Immature natural killer cell (primary cell): ENCODE measurements at regions not wholly inside any gene's neighbourhood (a gene's known extent, or its start where the extent isn't known, plus 50 kb on each side); places are given as distances from the start of the nearest gene placed in this dataset.
"Not testable (repeated sequence)": the region's sequence is repeated elsewhere in the genome, so short reads cannot be mapped to it uniquely, and the experiment has no call there.

Source experiments
- DNase-seq, 3 donors: peaks; one replicate each; pipeline ENCODE4 v3.0.0; 2022; ENCODE audit warnings: mixed read lengths in 1 of 3
- H3K27ac Mint-ChIP-seq, 6 donors: one replicate each; pipeline ENCODE4 v1.8.0; 2020; ENCODE audit warnings: mixed read lengths in 6 of 6, mild to moderate bottlenecking in 5 of 6, inconsistent platforms in 4 of 6, moderate library complexity in 3 of 6
- H3K27me3 Mint-ChIP-seq, 3 donors: one replicate each; pipeline ENCODE4 v1.8.0; 2020 to 2021; ENCODE audit warnings: low read depth in 3 of 3, mild to moderate bottlenecking in 3 of 3, mixed read lengths in 3 of 3, moderate library complexity in 3 of 3, inconsistent platforms in 1 of 3
- H3K36me3 Mint-ChIP-seq, 3 donors: one replicate each; pipeline ENCODE4 v1.8.0; 2020; ENCODE audit warnings: mixed read lengths in 3 of 3, inconsistent platforms in 2 of 3, mild to moderate bottlenecking in 2 of 3
- H3K4me1 Mint-ChIP-seq, 2 donors: one replicate each; pipeline ENCODE4 v1.8.0; 2020; ENCODE audit warnings: inconsistent platforms in 2 of 2, mild to moderate bottlenecking in 2 of 2, mixed read lengths in 2 of 2, moderate library complexity in 1 of 2
- H3K4me3 Mint-ChIP-seq, 5 donors: one replicate each; pipeline ENCODE4 v1.8.0; 2020; ENCODE audit warnings: mild to moderate bottlenecking in 5 of 5, mixed read lengths in 5 of 5, inconsistent platforms in 3 of 5, moderate library complexity in 3 of 5
- H3K9me3 Mint-ChIP-seq, 6 donors: one replicate each; pipeline ENCODE4 v1.8.0; 2020; ENCODE audit warnings: mild to moderate bottlenecking in 6 of 6, mixed read lengths in 6 of 6, inconsistent platforms in 4 of 6, moderate library complexity in 3 of 6

DNA sequence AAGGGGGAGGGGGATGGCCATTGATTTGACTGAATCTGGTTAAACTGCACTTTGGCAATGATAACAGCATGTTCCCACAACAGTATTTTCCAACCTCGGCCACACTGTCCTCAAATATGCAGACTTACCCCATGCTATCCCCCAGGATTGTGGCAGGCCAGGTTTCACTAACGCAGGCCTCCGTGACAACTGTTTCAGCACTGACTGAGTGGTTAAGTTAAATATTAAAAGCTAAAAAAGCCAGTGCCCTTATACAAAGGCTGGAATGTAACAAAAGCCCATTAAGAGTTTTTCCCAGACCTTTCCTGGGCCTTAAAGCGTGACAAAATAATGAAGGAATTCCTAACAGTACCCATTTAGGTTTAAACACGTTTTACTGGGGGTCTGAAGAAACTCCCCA, 202.9 kb downstream of the USP25 start:
- peaks cover 0 to 4% (median 0%) of the 10 kb centered on the region in 3 donors for H3K27me3 Mint-ChIP-seq
- no peaks in the 10 kb centered on the region for H3K4me1 Mint-ChIP-seq
- H3K36me3 Mint-ChIP-seq: no peaks in the 10 kb centered on the region
- DNase-seq: no peak
- H3K4me3 Mint-ChIP-seq: no peak overlapping the region
- H3K27ac Mint-ChIP-seq: no peak overlapping the region
- H3K9me3 Mint-ChIP-seq: peaks cover 0 to 7% (median 0%) of the 10 kb centered on the region in 6 donors

DNA sequence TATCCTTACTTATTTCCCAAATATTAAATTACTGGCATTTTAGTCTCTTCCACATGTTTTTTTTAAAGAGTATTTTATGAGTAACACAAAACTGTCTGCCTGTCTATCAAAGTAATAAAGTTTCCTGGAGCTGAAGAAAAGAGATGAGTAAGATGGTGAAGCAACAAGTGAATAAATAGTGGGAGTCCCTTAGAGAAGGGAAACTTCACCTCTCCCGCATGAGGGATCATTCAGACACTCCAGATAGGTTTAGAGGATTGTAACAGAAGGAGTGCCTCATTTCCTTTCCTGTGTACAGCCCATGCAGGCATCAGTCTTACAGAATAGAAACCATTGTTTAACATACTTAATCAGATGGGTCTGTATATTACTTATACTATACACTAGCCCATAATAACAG, 205.7 kb downstream of the USP25 start:
- Mint-ChIP-seq H3K4me3 (no peak overlapping the region), H3K27me3 (no peaks in the 10 kb centered on the region), H3K27ac (no peak overlapping the region), H3K4me1 (no peaks in the 10 kb centered on the region), H3K36me3 (no peaks in the 10 kb centered on the region), H3K9me3 (peaks cover 0 to 7% (median 0%) of the 10 kb centered on the region in 6 donors)
- DNase-seq: no peak

DNA sequence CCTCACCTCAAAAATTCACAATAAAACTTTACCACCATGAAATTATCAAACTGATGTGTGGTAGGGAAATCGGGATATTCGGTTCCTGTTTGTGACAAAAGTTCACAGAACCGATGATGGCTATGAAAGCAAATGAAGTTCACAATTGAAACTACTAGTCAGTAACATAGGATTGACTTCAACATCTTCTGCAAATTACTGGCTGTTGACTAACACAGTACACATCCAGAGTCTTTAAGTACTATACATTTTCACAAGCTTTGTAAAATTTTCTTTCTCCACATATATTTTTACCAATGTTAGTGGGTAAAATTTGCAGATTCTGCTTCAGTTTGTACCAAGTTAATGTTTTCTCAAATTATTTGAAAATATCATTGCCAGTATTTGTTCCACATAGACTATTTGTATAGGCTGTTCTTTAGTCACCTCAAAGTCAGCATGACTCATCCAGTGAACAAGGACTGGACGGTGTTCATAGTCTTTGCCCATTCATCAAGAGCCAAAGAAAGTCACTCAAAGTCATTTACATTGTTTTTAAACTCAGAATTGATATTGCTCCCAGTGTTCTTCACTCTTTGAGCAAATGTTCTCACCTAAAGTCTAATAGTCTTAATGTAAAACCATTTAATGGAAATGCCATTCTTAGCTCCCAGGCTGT, 213.4 kb downstream of the USP25 start:
- no peak for DNase-seq
- H3K36me3 Mint-ChIP-seq: no peaks in the 10 kb centered on the region
- H3K4me1 Mint-ChIP-seq: no peaks in the 10 kb centered on the region
- no peak overlapping the region for H3K27ac Mint-ChIP-seq
- no peak overlapping the region for H3K4me3 Mint-ChIP-seq
- no peaks in the 10 kb centered on the region for H3K27me3 Mint-ChIP-seq
- H3K9me3 Mint-ChIP-seq: peaks cover 0 to 3% (median 0%) of the 10 kb centered on the region in 6 donors

DNA sequence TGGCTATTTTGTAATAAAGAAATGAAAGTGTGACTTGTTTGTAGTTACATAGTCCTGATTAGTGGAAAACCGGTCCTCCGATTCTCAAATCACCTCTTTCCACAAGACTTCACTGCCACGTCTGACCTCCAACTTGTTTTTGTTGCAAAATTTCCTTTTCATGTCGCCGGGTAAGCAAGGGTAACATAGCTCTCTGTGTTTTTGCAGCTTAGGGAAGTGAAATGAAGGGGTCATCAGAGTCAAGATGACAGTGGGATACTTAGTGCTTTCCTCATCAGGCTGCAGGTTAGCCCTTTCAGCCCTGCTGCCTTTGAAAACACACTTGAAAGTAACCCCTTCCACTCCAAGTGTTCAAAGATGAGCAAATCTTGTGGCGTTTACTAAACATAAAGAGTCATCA, 217.9 kb downstream of the USP25 start:
- Mint-ChIP-seq H3K36me3 (peaks cover 2 to 6% (median 4%) of the 10 kb centered on the region in 3 donors), H3K27me3 (peaks cover 0 to 4% (median 3%) of the 10 kb centered on the region in 3 donors), H3K27ac (no peak overlapping the region), H3K4me1 (no peaks in the 10 kb centered on the region), H3K9me3 (peaks cover 10 to 30% (median 16%) of the 10 kb centered on the region in 6 donors), H3K4me3 (no peak overlapping the region)
- no peak for DNase-seq

DNA sequence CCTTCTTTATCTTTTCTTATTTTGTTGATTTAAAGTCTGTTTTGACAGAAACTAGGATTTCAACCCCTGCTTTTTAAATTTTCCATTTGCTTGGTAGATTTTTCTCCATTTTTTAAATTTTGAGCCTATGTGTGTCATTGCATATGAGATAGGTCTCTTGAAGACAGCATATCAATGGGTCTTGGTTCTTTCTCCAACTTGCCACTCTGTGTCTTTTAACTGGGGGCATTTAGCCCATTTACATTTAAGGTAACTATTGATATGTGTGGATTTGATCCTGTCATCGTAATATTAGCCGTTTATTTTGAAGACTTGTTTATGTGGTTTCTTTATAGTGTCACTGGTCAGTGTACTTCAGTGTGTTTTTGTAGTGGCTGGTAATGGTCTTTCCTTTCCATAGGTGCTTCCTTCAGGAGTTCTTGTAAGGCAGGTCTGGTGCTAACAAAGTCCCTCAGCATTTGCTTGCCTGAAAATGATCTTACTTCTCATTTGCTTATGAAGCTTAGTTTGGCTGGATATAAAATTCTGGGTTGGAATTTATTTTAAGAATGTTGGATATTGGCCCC, 223.9 kb downstream of the USP25 start:
- no peak overlapping the region for H3K27ac Mint-ChIP-seq
- H3K4me3 Mint-ChIP-seq: no peak overlapping the region
- DNase-seq: no peak
- peaks cover 1 to 4% (median 3%) of the 10 kb centered on the region in 3 donors for H3K27me3 Mint-ChIP-seq
- peaks cover 15 to 64% (median 44%) of the 10 kb centered on the region in 6 donors for H3K9me3 Mint-ChIP-seq
- H3K36me3 Mint-ChIP-seq: peaks cover 2 to 14% (median 7%) of the 10 kb centered on the region in 3 donors
- no peaks in the 10 kb centered on the region for H3K4me1 Mint-ChIP-seq

DNA sequence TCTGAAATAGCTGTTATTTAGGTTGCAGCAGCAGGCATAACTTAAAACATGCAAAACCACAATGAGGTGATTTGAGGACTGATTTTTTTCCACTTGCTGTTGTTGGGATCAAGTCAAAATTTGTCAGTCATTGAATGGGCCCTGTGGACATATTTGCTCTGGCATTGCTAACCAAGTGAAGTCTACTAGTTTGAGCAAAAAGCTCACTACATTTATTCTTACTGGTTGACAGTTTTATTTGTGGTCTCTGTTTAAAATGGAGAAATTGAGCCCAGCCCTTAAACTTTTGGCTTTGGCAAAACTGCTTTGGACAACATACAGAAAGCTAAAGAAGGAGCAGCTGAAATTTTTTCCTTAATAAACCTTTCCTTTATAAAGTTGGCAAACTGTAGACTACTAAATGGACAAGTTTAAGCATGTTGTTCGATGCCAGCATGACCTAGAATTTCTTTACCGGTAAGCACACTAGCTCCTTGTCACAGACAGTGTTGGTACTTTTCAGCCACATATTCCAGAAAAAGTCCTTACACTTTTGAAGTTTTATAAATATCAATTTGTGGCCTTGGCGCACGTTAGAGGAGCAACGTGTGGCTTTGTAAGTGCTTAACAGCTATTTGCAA, 234.6 kb downstream of the USP25 start:
- no peaks in the 10 kb centered on the region for H3K36me3 Mint-ChIP-seq
- no peak overlapping the region for H3K27ac Mint-ChIP-seq
- no peaks in the 10 kb centered on the region for H3K4me1 Mint-ChIP-seq
- H3K9me3 Mint-ChIP-seq: peaks cover 0 to 8% (median 0%) of the 10 kb centered on the region in 6 donors
- H3K27me3 Mint-ChIP-seq: peaks cover 0 to 3% (median 1%) of the 10 kb centered on the region in 3 donors
- no peak overlapping the region for H3K4me3 Mint-ChIP-seq
- no peak for DNase-seq

DNA sequence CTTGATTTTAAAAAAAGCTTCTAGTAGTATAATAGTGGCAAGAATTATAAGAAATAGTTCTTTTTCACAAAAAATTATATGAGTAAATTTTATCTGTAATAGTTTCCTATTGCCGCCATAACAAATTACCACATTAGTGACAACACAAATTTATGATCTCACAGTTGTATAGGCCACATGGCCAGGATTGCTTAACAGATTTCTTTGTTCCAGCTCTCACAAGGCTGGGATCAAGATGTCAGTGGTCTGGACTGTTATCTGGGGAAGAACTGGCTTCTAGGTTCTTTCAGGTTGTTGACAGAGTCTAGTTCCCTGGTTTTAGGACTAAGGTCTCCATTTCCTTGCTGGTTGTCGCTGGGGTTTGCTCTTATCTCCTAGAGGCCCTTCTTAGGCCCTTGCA, 236.4 kb downstream of the USP25 start:
- no peak overlapping the region for H3K27ac Mint-ChIP-seq
- no peaks in the 10 kb centered on the region for H3K36me3 Mint-ChIP-seq
- no peak for DNase-seq
- H3K4me1 Mint-ChIP-seq: no peaks in the 10 kb centered on the region
- no peak overlapping the region for H3K4me3 Mint-ChIP-seq
- peaks cover 0 to 8% (median 0%) of the 10 kb centered on the region in 6 donors for H3K9me3 Mint-ChIP-seq
- peaks cover 0 to 3% (median 3%) of the 10 kb centered on the region in 3 donors for H3K27me3 Mint-ChIP-seq

DNA sequence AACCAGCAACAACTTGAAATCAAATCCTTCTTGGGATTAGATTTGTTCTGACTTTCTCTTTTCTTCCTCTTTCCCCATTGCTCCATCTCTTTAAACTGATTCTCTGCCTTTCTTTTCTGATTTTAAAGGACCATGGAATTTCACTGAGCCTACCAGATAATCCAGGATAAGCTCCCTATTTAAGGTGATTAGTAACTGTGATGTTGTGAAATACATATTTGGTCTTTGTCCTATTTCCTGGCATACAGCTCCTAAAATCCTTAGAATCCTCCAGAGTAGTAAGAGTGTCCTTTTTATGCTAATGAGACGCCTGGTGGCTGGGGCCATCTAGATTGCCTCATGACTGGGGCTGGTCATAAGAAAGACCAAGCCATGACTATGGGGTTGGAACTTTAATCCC, 236.9 kb downstream of the USP25 start:
- Mint-ChIP-seq H3K4me1 (no peaks in the 10 kb centered on the region), H3K27me3 (peaks cover 0 to 3% (median 3%) of the 10 kb centered on the region in 3 donors), H3K9me3 (peaks cover 0 to 8% (median 0%) of the 10 kb centered on the region in 6 donors), H3K36me3 (no peaks in the 10 kb centered on the region), H3K4me3 (no peak overlapping the region), H3K27ac (no peak overlapping the region)
- no peak for DNase-seq

DNA sequence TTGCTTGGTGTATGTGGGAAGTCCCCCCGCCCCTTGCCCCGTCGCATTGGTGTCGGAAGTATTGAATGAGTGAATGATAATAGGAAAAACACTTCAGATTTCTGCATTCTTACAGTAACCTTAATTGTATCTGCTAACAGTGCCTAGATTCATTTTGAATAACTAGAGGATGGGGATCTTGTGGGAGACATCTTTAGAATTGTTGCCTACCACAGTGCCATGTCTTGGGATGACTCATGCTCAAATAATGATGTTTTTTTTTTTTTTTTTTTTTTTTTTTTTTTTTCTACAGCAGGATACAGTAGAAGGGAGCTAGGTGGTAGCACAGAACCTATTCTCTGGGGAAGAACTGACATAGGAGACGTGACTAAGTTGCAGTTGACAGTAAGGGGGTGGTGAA, 237.9 kb downstream of the USP25 start:
- peaks cover 0 to 3% (median 3%) of the 10 kb centered on the region in 3 donors for H3K27me3 Mint-ChIP-seq
- no peak for DNase-seq
- no peaks in the 10 kb centered on the region for H3K36me3 Mint-ChIP-seq
- no peak overlapping the region for H3K27ac Mint-ChIP-seq
- peaks cover 0 to 8% (median 0%) of the 10 kb centered on the region in 6 donors for H3K9me3 Mint-ChIP-seq
- no peaks in the 10 kb centered on the region for H3K4me1 Mint-ChIP-seq
- H3K4me3 Mint-ChIP-seq: no peak overlapping the region

DNA sequence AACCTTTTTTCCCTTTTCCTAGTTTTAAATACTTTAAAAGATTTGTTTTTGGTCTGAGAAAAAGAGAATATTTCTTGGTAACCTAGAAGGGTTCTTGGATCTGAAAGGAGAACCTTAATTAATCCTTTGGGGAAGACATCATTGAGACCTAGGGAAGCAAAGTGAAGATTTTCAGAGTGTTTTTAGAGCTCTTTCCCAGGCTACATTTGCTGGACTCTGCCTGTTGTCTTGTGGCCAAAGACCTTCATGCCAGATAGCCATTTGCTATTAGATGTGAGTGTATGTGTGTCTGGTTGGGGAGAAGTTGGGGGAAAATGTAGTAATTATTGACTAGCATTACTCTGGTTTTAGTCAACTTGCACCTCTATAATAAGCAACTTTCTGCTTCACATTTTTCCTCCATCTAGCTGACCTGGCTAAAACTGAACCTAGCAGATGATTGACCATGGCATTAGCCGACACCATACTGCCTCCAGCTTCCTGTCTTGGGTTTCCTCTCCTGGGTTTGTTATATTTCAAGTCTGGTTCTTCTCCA, 239.1 kb downstream of the USP25 start:
- no peak overlapping the region for H3K4me3 Mint-ChIP-seq
- no peak overlapping the region for H3K27ac Mint-ChIP-seq
- no peaks in the 10 kb centered on the region for H3K9me3 Mint-ChIP-seq
- DNase-seq: no peak
- no peaks in the 10 kb centered on the region for H3K4me1 Mint-ChIP-seq
- H3K27me3 Mint-ChIP-seq: peaks cover 0 to 3% (median 1%) of the 10 kb centered on the region in 3 donors
- H3K36me3 Mint-ChIP-seq: no peaks in the 10 kb centered on the region

DNA sequence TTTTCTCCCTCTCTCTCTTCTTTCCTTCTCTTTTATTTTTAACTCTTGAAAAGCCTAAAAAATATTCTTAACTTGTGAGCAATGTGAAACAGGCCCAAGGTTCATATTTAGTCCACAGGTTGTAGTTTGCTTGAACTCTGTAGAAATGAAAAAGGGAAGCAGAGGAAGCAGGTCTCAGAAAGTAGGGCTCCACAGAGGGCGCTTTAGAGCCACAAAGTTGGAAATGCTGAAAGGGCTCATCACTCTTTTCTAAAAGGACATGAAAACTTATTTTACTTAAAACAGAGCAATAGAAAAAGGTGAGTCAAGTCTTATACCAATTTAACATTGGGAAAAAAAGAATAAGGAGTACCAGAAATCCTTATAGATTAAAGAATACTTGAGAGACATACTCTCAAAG, 247.0 kb downstream of the USP25 start:
- no peaks in the 10 kb centered on the region for H3K4me1 Mint-ChIP-seq
- peaks cover 0 to 2% (median 0%) of the 10 kb centered on the region in 6 donors for H3K9me3 Mint-ChIP-seq
- no peaks in the 10 kb centered on the region for H3K27me3 Mint-ChIP-seq
- H3K27ac Mint-ChIP-seq: no peak overlapping the region
- H3K4me3 Mint-ChIP-seq: no peak overlapping the region
- DNase-seq: no peak
- no peaks in the 10 kb centered on the region for H3K36me3 Mint-ChIP-seq

DNA sequence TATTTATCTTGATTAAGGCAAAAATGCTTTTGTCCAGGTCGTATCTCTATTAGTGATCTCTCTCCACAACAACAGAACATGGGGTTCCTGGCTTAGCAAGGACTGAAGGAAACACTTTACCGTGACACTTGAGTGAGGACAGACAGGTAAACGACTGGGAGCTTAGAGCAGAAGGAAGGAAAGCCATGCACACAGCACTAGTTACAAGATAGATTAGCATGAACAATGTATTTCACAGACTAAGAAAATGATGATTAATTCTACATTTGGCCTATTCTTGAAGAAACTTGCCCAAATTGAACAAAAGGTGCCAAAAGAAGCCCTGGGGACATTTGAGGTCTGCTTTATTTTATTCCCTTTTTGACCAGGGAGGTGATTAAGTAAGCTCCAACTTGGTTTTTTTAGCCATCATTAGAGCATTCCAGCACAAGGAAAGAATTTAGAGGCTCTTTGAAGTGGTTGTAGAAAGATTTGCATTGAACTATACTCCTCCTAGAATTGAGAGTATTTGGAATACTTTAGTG, 248.5 kb downstream of the USP25 start:
- no peaks in the 10 kb centered on the region for H3K4me1 Mint-ChIP-seq
- H3K27ac Mint-ChIP-seq: no peak overlapping the region
- DNase-seq: no peak
- no peaks in the 10 kb centered on the region for H3K36me3 Mint-ChIP-seq
- peaks cover 0 to 3% (median 0%) of the 10 kb centered on the region in 6 donors for H3K9me3 Mint-ChIP-seq
- H3K4me3 Mint-ChIP-seq: no peak overlapping the region
- H3K27me3 Mint-ChIP-seq: no peaks in the 10 kb centered on the region

DNA sequence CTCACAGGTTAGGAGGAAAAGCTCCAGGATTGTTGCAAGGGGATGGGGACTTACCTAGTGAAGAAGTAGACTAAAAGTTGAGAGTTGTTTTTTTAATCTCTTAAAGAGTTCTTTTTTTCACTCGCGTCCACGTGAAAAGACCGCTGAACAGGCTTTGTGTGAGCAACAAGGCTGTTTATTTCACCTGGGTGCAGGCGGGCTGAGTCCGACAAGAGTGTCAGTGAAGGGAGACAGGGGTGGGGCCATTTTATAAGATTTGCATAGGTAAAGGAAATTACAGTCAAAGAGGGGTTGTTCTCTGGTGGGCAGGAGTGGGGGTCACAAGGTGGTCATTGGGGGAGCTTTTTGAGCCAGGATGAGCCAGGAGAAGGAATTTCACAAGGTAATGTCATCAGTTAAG, 249.7 kb downstream of the USP25 start:
- not testable (repeated sequence) for H3K27me3 Mint-ChIP-seq, H3K4me3 Mint-ChIP-seq, H3K36me3 Mint-ChIP-seq, DNase-seq, H3K4me1 Mint-ChIP-seq, H3K27ac Mint-ChIP-seq, H3K9me3 Mint-ChIP-seq

DNA sequence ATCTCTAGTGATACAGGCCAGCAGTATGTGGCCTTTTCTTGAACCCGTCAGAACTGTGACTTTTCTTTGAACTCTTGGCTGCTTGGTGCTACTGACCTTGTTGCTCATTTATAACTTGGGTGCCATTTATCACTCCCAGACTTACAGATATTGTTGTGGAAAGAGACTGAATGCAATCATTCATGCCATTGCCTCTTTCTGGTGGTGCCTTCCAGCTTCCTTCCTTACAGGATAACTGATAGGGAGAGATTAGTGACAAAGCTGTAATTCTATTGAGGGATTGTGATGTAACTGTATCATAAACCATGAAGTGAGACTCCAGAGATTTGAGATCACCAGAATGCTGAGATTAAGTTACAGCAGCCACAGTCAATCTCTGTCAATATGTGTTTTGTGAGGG, 256.5 kb downstream of the USP25 start:
- Mint-ChIP-seq H3K27me3 (peaks cover 0 to 10% (median 2%) of the 10 kb centered on the region in 3 donors), H3K4me1 (no peaks in the 10 kb centered on the region), H3K9me3 (peaks cover 0 to 11% (median 0%) of the 10 kb centered on the region in 6 donors), H3K36me3 (no peaks in the 10 kb centered on the region), H3K4me3 (no peak overlapping the region), H3K27ac (no peak overlapping the region)
- DNase-seq: no peak
